ENCODE measurements at regions not wholly inside any gene's neighbourhood (a gene's known extent, or its start where the extent isn't known, plus 50 kb on each side); places are given as distances from the start of the nearest gene placed in this dataset.

- H3K4me3 Mint-ChIP-seq: no peak overlapping the region
- no peak overlapping the region for H3K27ac Mint-ChIP-seq
- DNase-seq: no peak
- no peaks in the 10 kb centered on the region for H3K9me3 Mint-ChIP-seq
- H3K36me3 Mint-ChIP-seq (ENCODE audit: low read depth): peaks cover 8% of the 10 kb centered on the region
- H3K4me1 Mint-ChIP-seq (ENCODE audit: low read depth): peaks cover 46% of the 10 kb centered on the region
- no peak for TF ChIP-seq CTCF (IDR thresholded peaks at IDR 0.05)
- no peaks in the 10 kb centered on the region for H3K27me3 Mint-ChIP-seq (ENCODE audit: insufficient read depth)
Observed at GRCh38 chr1:224061436-224061835, 52.5 kb upstream of the FBXO28 start.

GRCh38 chr1:224059897-224060427, 53.9 kb upstream of the FBXO28 start:
- TF ChIP-seq CTCF (IDR thresholded peaks at IDR 0.05): no peak
- H3K4me1 Mint-ChIP-seq (ENCODE audit: low read depth): peaks cover 34% of the 10 kb centered on the region

GRCh38 chr1:224058303-224058702, 55.6 kb upstream of the FBXO28 start:
- Mint-ChIP-seq H3K27ac (peak overlapping the region; percentile 59), H3K36me3 (ENCODE audit: low read depth) (peaks cover 8% of the 10 kb centered on the region), H3K4me1 (ENCODE audit: low read depth) (peaks cover 42% of the 10 kb centered on the region), H3K4me3 (no peak overlapping the region), H3K9me3 (no peaks in the 10 kb centered on the region), H3K27me3 (ENCODE audit: insufficient read depth) (no peaks in the 10 kb centered on the region)
- no peak for TF ChIP-seq CTCF (IDR thresholded peaks at IDR 0.05)
- peak; percentile 55 for DNase-seq

More at GRCh38 chr1:224059897-224060427, 53.9 kb upstream of the FBXO28 start:
- H3K4me3 Mint-ChIP-seq: no peak overlapping the region
- no peaks in the 10 kb centered on the region for H3K9me3 Mint-ChIP-seq
- DNase-seq: no peak
- no peaks in the 10 kb centered on the region for H3K27me3 Mint-ChIP-seq (ENCODE audit: insufficient read depth)
- no peak overlapping the region for H3K27ac Mint-ChIP-seq
- H3K36me3 Mint-ChIP-seq (ENCODE audit: low read depth): peaks cover 8% of the 10 kb centered on the region

- H3K9me3 Mint-ChIP-seq: no peaks in the 10 kb centered on the region
- peak overlapping the region; percentile 30; the same call in 1 of the 2 replicates for H3K27ac Mint-ChIP-seq
- H3K4me1 Mint-ChIP-seq (ENCODE audit: low read depth): peaks cover 49% of the 10 kb centered on the region
- peak overlapping the region; percentile 4; the same call in 1 of the 2 replicates for H3K4me3 Mint-ChIP-seq
- no peaks in the 10 kb centered on the region for H3K27me3 Mint-ChIP-seq (ENCODE audit: insufficient read depth)
- peaks cover 8% of the 10 kb centered on the region for H3K36me3 Mint-ChIP-seq (ENCODE audit: low read depth)
- no peak for TF ChIP-seq CTCF (IDR thresholded peaks at IDR 0.05)
- DNase-seq: no peak
Observed at GRCh38 chr1:224057461-224058199, 56.3 kb upstream of the FBXO28 start.

- Mint-ChIP-seq H3K36me3 (ENCODE audit: low read depth) (peaks cover 8% of the 10 kb centered on the region), H3K4me3 (no peak overlapping the region), H3K4me1 (ENCODE audit: low read depth) (peaks cover 65% of the 10 kb centered on the region), H3K27ac (no peak overlapping the region; the same call in 1 of the 2 replicates), H3K27me3 (ENCODE audit: insufficient read depth) (no peaks in the 10 kb centered on the region), H3K9me3 (no peaks in the 10 kb centered on the region)
- no peak for DNase-seq
- TF ChIP-seq CTCF (IDR thresholded peaks at IDR 0.05): no peak
Observed at GRCh38 chr1:224054611-224055010, 59.3 kb upstream of the FBXO28 start.
